Neural progenitor cell (in vitro differentiated cells): ENCODE measurements at regions not wholly inside any gene's neighbourhood (a gene's known extent, or its start where the extent isn't known, plus 50 kb on each side); places are given as distances from the start of the nearest gene placed in this dataset.

Source experiments
- EZH2 ChIP-seq: fragments of 200-600 bp; sonication (generic); IDR thresholded peaks from 2 replicates; pipeline ENCODE4 v1.6.1; 2017; ENCODE audit warnings: antibody characterized with exemption, mild to moderate bottlenecking, moderate library complexity
- EZH2phosphoT487 ChIP-seq: fragments of 200-600 bp; sonication (generic); IDR thresholded peaks from 2 replicates; pipeline ENCODE4 v1.6.1; 2017; ENCODE audit warnings: antibody characterized with exemption

GRCh38 chr2:114286438-114286837 lies 156.0 kb upstream of the DPP10 start:
- no peak for TF ChIP-seq EZH2
- TF ChIP-seq EZH2phosphoT487, result no peak
